H9 (cell line): ENCODE measurements at regions not wholly inside any gene's neighbourhood (a gene's known extent, or its start where the extent isn't known, plus 50 kb on each side); places are given as distances from the start of the nearest gene placed in this dataset.

ENCODE experiments used
- DNase-seq: peaks from one replicate; pipeline ENCODE4 v3.0.0-alpha.2; 2017
- H2AFZ ChIP-seq: one replicate; pipeline ENCODE4 v1.6.1; 2013; ENCODE audit warnings: mild to moderate bottlenecking, low read length, control low read depth, moderate library complexity
- H2AK5ac ChIP-seq: 2 replicates; pipeline ENCODE4 v1.6.1; 2013; ENCODE audit warnings: low read length, control low read depth, mixed read lengths; ENCODE audit not compliant: insufficient read length
- H2BK120ac ChIP-seq: one replicate; pipeline ENCODE4 v1.6.1; 2013; ENCODE audit warnings: low read depth, mild to moderate bottlenecking, low read length, control low read depth, inconsistent platforms; ENCODE audit not compliant: poor library complexity, severe bottlenecking
- H2BK12ac ChIP-seq: 2 replicates; pipeline ENCODE4 v1.6.1; 2013; ENCODE audit warnings: low read length, control low read depth, mixed read lengths, low read depth; ENCODE audit not compliant: insufficient read length
- H2BK15ac ChIP-seq: 2 replicates; pipeline ENCODE4 v1.6.1; 2013; ENCODE audit warnings: low read depth, low read length, control low read depth
- H2BK20ac ChIP-seq: one replicate; pipeline ENCODE4 v1.6.1; 2013; ENCODE audit warnings: low read depth, mild to moderate bottlenecking, low read length, control low read depth, inconsistent platforms; ENCODE audit not compliant: poor library complexity, severe bottlenecking
- H2BK5ac ChIP-seq: 2 replicates; pipeline ENCODE4 v1.6.1; 2013; ENCODE audit warnings: low read length, control low read depth, mixed read lengths; ENCODE audit not compliant: insufficient read length
- H3K14ac ChIP-seq: 2 replicates; pipeline ENCODE4 v1.6.1; 2013; ENCODE audit warnings: low read length, control low read depth; ENCODE audit not compliant: insufficient read depth
- H3K18ac ChIP-seq: 2 replicates; pipeline ENCODE4 v1.6.1; 2013; ENCODE audit warnings: low read depth, mild to moderate bottlenecking, mixed read lengths, low read length, control low read depth; ENCODE audit not compliant: insufficient read length
- H3K23ac ChIP-seq: 2 replicates; pipeline ENCODE4 v1.6.1; 2013; ENCODE audit warnings: low read length, control low read depth, mixed read lengths, low read depth; ENCODE audit not compliant: insufficient read length
- H3K23me2 ChIP-seq: 2 replicates; pipeline ENCODE4 v1.6.1; 2013; ENCODE audit warnings: low read depth, mild to moderate bottlenecking, mixed read lengths, low read length, control low read depth; ENCODE audit not compliant: insufficient read length, poor library complexity, severe bottlenecking
- H3K27ac ChIP-seq: 2 replicates; pipeline ENCODE4 v1.5.1; 2013; ENCODE audit warnings: low read length, control low read depth, mixed read lengths, low read depth; ENCODE audit not compliant: insufficient read length
- H3K27me3 ChIP-seq: 2 replicates; pipeline ENCODE4 v1.6.1; 2013; ENCODE audit warnings: low read length, control low read depth, inconsistent platforms; ENCODE audit not compliant: insufficient read depth
- H3K4ac ChIP-seq: 2 replicates; pipeline ENCODE4 v1.6.1; 2013; ENCODE audit warnings: low read depth, mild to moderate bottlenecking, control low read depth, inconsistent platforms, low read length, moderate library complexity
- H3K4me1 ChIP-seq: 2 replicates; pipeline ENCODE4 v1.6.1; 2013; ENCODE audit warnings: low read length, control low read depth, inconsistent platforms; ENCODE audit not compliant: insufficient read depth
- H3K4me2 ChIP-seq: 2 replicates; pipeline ENCODE4 v1.6.1; 2013; ENCODE audit warnings: low read length, control low read depth, mixed read lengths; ENCODE audit not compliant: insufficient read length, insufficient read depth
- H3K56ac ChIP-seq: 2 replicates; pipeline ENCODE4 v1.6.1; 2013; ENCODE audit warnings: low read depth, mild to moderate bottlenecking, mixed read lengths, low read length, control low read depth; ENCODE audit not compliant: insufficient read length
- H3K79me1 ChIP-seq: 2 replicates; pipeline ENCODE4 v1.6.1; 2013; ENCODE audit warnings: low read depth, mild to moderate bottlenecking, moderate library complexity, low read length, control low read depth, inconsistent platforms; ENCODE audit not compliant: insufficient read depth, poor library complexity, severe bottlenecking
- H3K79me2 ChIP-seq: 2 replicates; pipeline ENCODE4 v1.6.1; 2013; ENCODE audit warnings: low read length, control low read depth, inconsistent platforms; ENCODE audit not compliant: insufficient read depth
- H3K9ac ChIP-seq: 2 replicates; pipeline ENCODE4 v1.6.1; 2013; ENCODE audit warnings: low read length, control low read depth, mixed read lengths; ENCODE audit not compliant: insufficient read length; ENCODE audit errors: extremely low read depth
- H3K9me3 ChIP-seq: one replicate; pipeline ENCODE4 v1.6.1; 2013; ENCODE audit warnings: low read depth, low read length, inconsistent platforms; ENCODE audit not compliant: control insufficient read depth
- H3T11ph ChIP-seq: one replicate; pipeline ENCODE4 v1.6.1; 2013; ENCODE audit warnings: mild to moderate bottlenecking, low read length, control low read depth, inconsistent platforms
- H4K20me1 ChIP-seq: one replicate; pipeline ENCODE4 v1.6.1; 2013; ENCODE audit not compliant: control insufficient read depth, insufficient read length, insufficient read depth
- H4K5ac ChIP-seq: 2 replicates; pipeline ENCODE4 v1.6.1; 2013; ENCODE audit warnings: low read depth, mild to moderate bottlenecking, mixed read lengths, low read length, control low read depth; ENCODE audit not compliant: insufficient read length
- H4K8ac ChIP-seq: replicated peaks from 2 replicates; pipeline ENCODE4 v1.6.1; 2013; ENCODE audit warnings: low read length, control low read depth, mixed read lengths, low read depth; ENCODE audit not compliant: insufficient read length
- H4K91ac ChIP-seq: 2 replicates; pipeline ENCODE4 v1.6.1; 2013; ENCODE audit warnings: low read depth, mild to moderate bottlenecking, moderate library complexity, mixed read lengths, low read length, control low read depth; ENCODE audit not compliant: insufficient read length
- H3K27ac Mint-ChIP-seq, 3 experiments: 2 replicates in 2 of 3; 3 replicates in 1 of 3; pipeline ENCODE4 v1.8.0; 2020 to 2021; ENCODE audit warnings: mixed read lengths in 3 of 3, mild to moderate bottlenecking in 1 of 3, moderate library complexity in 1 of 3
- H3K27me3 Mint-ChIP-seq: 2 replicates; pipeline ENCODE4 v1.8.0; 2021; ENCODE audit warnings: low read depth, mild to moderate bottlenecking, moderate library complexity, mixed read lengths
- H3K36me3 Mint-ChIP-seq, 3 experiments: 2 replicates in 2 of 3; 3 replicates in 1 of 3; pipeline ENCODE4 v1.8.0; 2020 to 2021; ENCODE audit warnings: low read depth in 3 of 3, mixed read lengths in 3 of 3; ENCODE audit not compliant: insufficient read depth in 1 of 3
- H3K4me1 Mint-ChIP-seq, 2 experiments: 2 replicates each; pipeline ENCODE4 v1.8.0; 2020; ENCODE audit warnings: mixed read lengths in 2 of 2
- H3K4me3 Mint-ChIP-seq, 2 experiments: 2 replicates in 1 of 2; 3 replicates in 1 of 2; pipeline ENCODE4 v1.8.0; 2020 to 2021; ENCODE audit warnings: mild to moderate bottlenecking in 2 of 2, mixed read lengths in 2 of 2, moderate library complexity in 1 of 2
- H3K9me3 Mint-ChIP-seq, 2 experiments: 2 replicates in 1 of 2; 3 replicates in 1 of 2; pipeline ENCODE4 v1.8.0; 2020; ENCODE audit warnings: mild to moderate bottlenecking in 2 of 2, mixed read lengths in 2 of 2, moderate library complexity in 1 of 2
- CTCF ChIP-seq: fragments of 200-600 bp; sonication (generic); conservative IDR thresholded peaks from 3 replicates; pipeline ENCODE4 v1.8.0; 2021; ENCODE audit warnings: antibody characterized with exemption, mild to moderate bottlenecking
- WGBS: extraction: QIAGEN DNeasy Blood & Tissue Kit; methylation state at CpG from one replicate; pipeline ENCODE4 v1.1.7; 2013; ENCODE audit warnings: missing lambda C conversion rate, low lambda C conversion rate, mixed read lengths; ENCODE audit not compliant: insufficient read length; ENCODE audit errors: extremely low coverage; 5-methylcytosine and 5-hydroxymethylcytosine counted together

DNA sequence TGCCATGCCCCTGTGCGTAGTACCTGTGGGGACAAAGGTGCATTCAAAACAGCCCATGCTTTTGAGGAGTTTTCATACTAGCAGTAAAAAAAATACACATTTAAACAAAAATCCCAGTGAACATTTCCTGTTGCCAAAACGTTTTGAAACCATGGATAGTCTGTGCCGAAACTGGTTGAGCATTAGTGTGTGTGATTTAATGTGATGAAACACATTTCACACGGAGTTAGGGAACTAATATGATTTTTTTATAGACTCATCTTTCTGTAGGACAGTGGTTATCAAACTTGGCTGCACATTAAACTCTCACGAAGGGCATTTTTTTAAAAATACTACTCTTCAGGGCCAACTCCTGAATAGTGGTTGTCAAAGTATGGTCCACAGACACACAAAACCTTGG lies 111.8 kb upstream of the CREB5 start:
- whole genome bisulfite sequencing: no CpG with 5 or more reads among the region's 5 CpGs
- H4K91ac ChIP-seq: no peak overlapping the region
- no peak overlapping the region for H2BK15ac ChIP-seq
- no peak overlapping the region for H2BK20ac ChIP-seq
- H3K27me3 Mint-ChIP-seq: no peaks in the 10 kb centered on the region
- H3K79me1 ChIP-seq: no peaks in the 10 kb centered on the region
- H3K23ac ChIP-seq: no peak overlapping the region
- no peak overlapping the region for H3K4me3 Mint-ChIP-seq
- no peaks in the 10 kb centered on the region for H3K27me3 ChIP-seq
- H2BK120ac ChIP-seq: no peak overlapping the region
- H3K9me3 ChIP-seq: no peaks in the 10 kb centered on the region
- no peak overlapping the region for H4K8ac ChIP-seq
- H4K20me1 ChIP-seq: no peaks in the 10 kb centered on the region
- H3T11ph ChIP-seq: no peak overlapping the region
- no peak overlapping the region for H3K4me2 ChIP-seq
- no peak overlapping the region for H2BK5ac ChIP-seq
- H3K79me2 ChIP-seq: no peaks in the 10 kb centered on the region
- H2AFZ ChIP-seq: no peak overlapping the region
- no peak for TF ChIP-seq CTCF
- peaks cover 30 to 31% of the 10 kb centered on the region in 2 experiments for H3K4me1 Mint-ChIP-seq
- no peak overlapping the region for H2BK12ac ChIP-seq
- H3K9ac ChIP-seq: no peak overlapping the region
- H3K27ac ChIP-seq: no peak overlapping the region
- H4K5ac ChIP-seq: no peak overlapping the region
- no peaks in the 10 kb centered on the region for H3K23me2 ChIP-seq
- no peaks in the 10 kb centered on the region for H3K4me1 ChIP-seq
- no peak overlapping the region for H2AK5ac ChIP-seq
- DNase-seq: no peak
- no peak overlapping the region for H3K27ac Mint-ChIP-seq
- no peaks in the 10 kb centered on the region for H3K36me3 Mint-ChIP-seq
- H3K14ac ChIP-seq: no peak overlapping the region
- H3K4ac ChIP-seq: no peak overlapping the region
- no peak overlapping the region for H3K18ac ChIP-seq
- H3K56ac ChIP-seq: no peak overlapping the region
- no peaks in the 10 kb centered on the region for H3K9me3 Mint-ChIP-seq
